CD14-positive monocyte (primary cell): ENCODE measurements at regions not wholly inside any gene's neighbourhood (a gene's known extent, or its start where the extent isn't known, plus 50 kb on each side); places are given as distances from the start of the nearest gene placed in this dataset.

ENCODE experiments used
- DNase-seq, 3 donors: peaks; one replicate each; pipeline ENCODE4 v3.0.0-alpha.2; 2011 to 2022
- H2AFZ ChIP-seq: 2 replicates; pipeline ENCODE4 v1.6.0; 2012; ENCODE audit warnings: mild to moderate bottlenecking, low read depth, low read length, inconsistent platforms; ENCODE audit not compliant: insufficient read depth, poor library complexity, severe bottlenecking
- H3K27ac ChIP-seq, 2 donors: 1 replicate in 1 of 2; 2 replicates in 1 of 2; pipeline ENCODE4 v1.5.1; 2012 to 2013; ENCODE audit warnings: low read length in 2 of 2, control low read depth in 1 of 2, inconsistent platforms in 1 of 2, low read depth in 1 of 2, mild to moderate bottlenecking in 1 of 2
- H3K27me3 ChIP-seq, 2 donors: one replicate each; pipeline versions ENCODE4 v1.6.0 to v1.6.1; 2011 to 2013; ENCODE audit warnings: low read length in 2 of 2; ENCODE audit not compliant: control insufficient read depth in 2 of 2, insufficient read depth in 2 of 2
- H3K36me3 ChIP-seq, 2 donors: replicated peaks in 1 of 2; 1 replicate in 1 of 2; 2 replicates in 1 of 2; pipeline versions ENCODE4 v1.5.1 to v1.6.1; 2012 to 2013; ENCODE audit warnings: low read length in 2 of 2, control low read depth in 1 of 2, inconsistent platforms in 1 of 2, mild to moderate bottlenecking in 1 of 2; ENCODE audit not compliant: insufficient read depth in 2 of 2, control insufficient read depth in 1 of 2
- H3K4me1 ChIP-seq, 2 donors: 1 replicate in 1 of 2; 2 replicates in 1 of 2; pipeline versions ENCODE4 v1.5.1 to v1.6.1; 2012 to 2013; ENCODE audit warnings: low read length in 2 of 2, control low read depth in 1 of 2, inconsistent platforms in 1 of 2, mild to moderate bottlenecking in 1 of 2, moderate library complexity in 1 of 2; ENCODE audit not compliant: insufficient read depth in 2 of 2, control insufficient read depth in 1 of 2
- H3K4me2 ChIP-seq: replicated peaks from 2 replicates; pipeline ENCODE3; 2012; ENCODE audit warnings: low read length, moderate library complexity, mild to moderate bottlenecking; ENCODE audit not compliant: poor library complexity, severe bottlenecking; ENCODE audit errors: extremely low read depth
- H3K4me3 ChIP-seq, 3 experiments: fragments of 200-600 bp in 1 of 3; sonication (generic) in 1 of 3; replicated peaks in 1 of 3; 1 replicate in 2 of 3; 2 replicates in 1 of 3; pipeline ENCODE4 v1.5.1; 2011 to 2013; ENCODE audit warnings: low read length in 3 of 3, mild to moderate bottlenecking in 3 of 3, control low read depth in 2 of 3, low read depth in 2 of 3, inconsistent platforms in 1 of 3, moderate library complexity in 1 of 3
- H3K79me2 ChIP-seq: 2 replicates; pipeline ENCODE4 v1.6.0; 2012; ENCODE audit warnings: mild to moderate bottlenecking, control low read depth, inconsistent platforms, low read length, moderate library complexity; ENCODE audit not compliant: insufficient read depth
- H3K9ac ChIP-seq: 2 replicates; pipeline ENCODE4 v1.6.0; 2017; ENCODE audit warnings: low read length, mild to moderate bottlenecking; ENCODE audit not compliant: insufficient read depth, poor library complexity, severe bottlenecking
- H3K9me3 ChIP-seq, 2 donors: replicated peaks in 1 of 2; 1 replicate in 1 of 2; 2 replicates in 1 of 2; pipeline versions ENCODE4 v1.5.1 to v1.6.1; 2012 to 2013; ENCODE audit warnings: low read length in 2 of 2, control low read depth in 1 of 2; ENCODE audit not compliant: control insufficient read depth in 1 of 2, insufficient read depth in 1 of 2
- H4K20me1 ChIP-seq: 2 replicates; pipeline ENCODE4 v1.6.0; 2012; ENCODE audit warnings: mild to moderate bottlenecking, low read length, control low read depth, moderate library complexity; ENCODE audit not compliant: insufficient read depth
- H3K27ac Mint-ChIP-seq, 7 donors: one replicate each; pipeline ENCODE4 v1.8.0; 2020; ENCODE audit warnings: mild to moderate bottlenecking in 7 of 7, mixed read lengths in 7 of 7, moderate library complexity in 6 of 7, inconsistent platforms in 2 of 7
- H3K27me3 Mint-ChIP-seq, 3 donors: one replicate each; pipeline ENCODE4 v1.8.0; 2021 to 2022; ENCODE audit warnings: low read depth in 3 of 3, mild to moderate bottlenecking in 3 of 3, mixed read lengths in 3 of 3, moderate library complexity in 3 of 3, inconsistent platforms in 1 of 3
- H3K36me3 Mint-ChIP-seq, 2 donors: one replicate each; pipeline ENCODE4 v1.8.0; 2020; ENCODE audit warnings: mixed read lengths in 2 of 2, inconsistent platforms in 1 of 2, mild to moderate bottlenecking in 1 of 2
- H3K4me1 Mint-ChIP-seq: one replicate; pipeline ENCODE4 v1.8.0; 2020; ENCODE audit warnings: mild to moderate bottlenecking, mixed read lengths
- H3K4me3 Mint-ChIP-seq, 2 donors: one replicate each; pipeline ENCODE4 v1.8.0; 2020; ENCODE audit warnings: mild to moderate bottlenecking in 2 of 2, mixed read lengths in 2 of 2, moderate library complexity in 1 of 2
- H3K9me3 Mint-ChIP-seq, 7 donors: one replicate each; pipeline ENCODE4 v1.8.0; 2020 to 2022; ENCODE audit warnings: mixed read lengths in 7 of 7, mild to moderate bottlenecking in 6 of 7, moderate library complexity in 6 of 7, inconsistent platforms in 2 of 7
- WGBS: methylation state at CpG from one replicate; pipeline ENCODE4 v1.1.5; 2013; ENCODE audit warnings: missing lambda C conversion rate; ENCODE audit not compliant: insufficient coverage; 5-methylcytosine and 5-hydroxymethylcytosine counted together
- intact Hi-C, 2 donors: fragments of 100-400 bp; cut with micrococcal nuclease; formaldehyde crosslinking; loops; one replicate each; pipeline versions ENCODE4 v1.15.0 to v1.15.1; 2023
- TF ChIP-seq, protein P1 (sequence below): fragments of 200-600 bp; IDR thresholded peaks from one replicate; pipeline ENCODE4 v1.8.0; 2022; ENCODE audit warnings: antibody characterized with exemption, mild to moderate bottlenecking

DNA sequence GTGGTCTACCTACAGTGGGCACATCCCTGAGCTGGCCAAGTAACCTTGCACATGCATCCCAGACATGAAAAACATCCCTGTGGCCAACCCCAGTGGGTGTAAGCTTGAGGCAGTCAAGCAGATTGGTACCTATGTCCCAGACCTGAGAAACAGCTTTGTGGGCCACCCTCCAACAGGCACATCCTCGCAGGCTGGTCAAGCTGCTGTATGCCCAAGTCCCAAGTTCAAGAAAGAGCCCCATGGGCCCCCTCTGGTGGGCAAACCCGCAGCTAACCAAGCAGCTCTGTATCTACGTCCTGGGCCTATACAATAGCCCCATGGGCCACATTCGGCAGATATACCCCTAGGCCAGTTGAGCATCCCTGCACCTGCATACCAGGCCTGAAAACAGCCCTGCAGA is 186.3 kb upstream of the GPR149 start:
- H3K27me3 ChIP-seq, result no peaks in the 10 kb centered on the region
- H3K9ac ChIP-seq, result no peak overlapping the region
- H4K20me1 ChIP-seq, result no peaks in the 10 kb centered on the region
- Mint-ChIP-seq H3K36me3 (no peaks in the 10 kb centered on the region), H3K4me3 (no peak overlapping the region), H3K9me3 (peaks cover 23 to 36% (median 30%) of the 10 kb centered on the region in 7 donors), H3K27me3 (no peaks in the 10 kb centered on the region), H3K27ac (no peak overlapping the region), H3K4me1 (no peaks in the 10 kb centered on the region)
- WGBS, result 92% methylated on average over 4 of the region's 4 CpGs
- intact Hi-C loops, result no loop called here
- no peak overlapping the region for H2AFZ ChIP-seq
- no peak for DNase-seq
- H3K79me2 ChIP-seq, result no peaks in the 10 kb centered on the region
- TF ChIP-seq, protein P1, sequence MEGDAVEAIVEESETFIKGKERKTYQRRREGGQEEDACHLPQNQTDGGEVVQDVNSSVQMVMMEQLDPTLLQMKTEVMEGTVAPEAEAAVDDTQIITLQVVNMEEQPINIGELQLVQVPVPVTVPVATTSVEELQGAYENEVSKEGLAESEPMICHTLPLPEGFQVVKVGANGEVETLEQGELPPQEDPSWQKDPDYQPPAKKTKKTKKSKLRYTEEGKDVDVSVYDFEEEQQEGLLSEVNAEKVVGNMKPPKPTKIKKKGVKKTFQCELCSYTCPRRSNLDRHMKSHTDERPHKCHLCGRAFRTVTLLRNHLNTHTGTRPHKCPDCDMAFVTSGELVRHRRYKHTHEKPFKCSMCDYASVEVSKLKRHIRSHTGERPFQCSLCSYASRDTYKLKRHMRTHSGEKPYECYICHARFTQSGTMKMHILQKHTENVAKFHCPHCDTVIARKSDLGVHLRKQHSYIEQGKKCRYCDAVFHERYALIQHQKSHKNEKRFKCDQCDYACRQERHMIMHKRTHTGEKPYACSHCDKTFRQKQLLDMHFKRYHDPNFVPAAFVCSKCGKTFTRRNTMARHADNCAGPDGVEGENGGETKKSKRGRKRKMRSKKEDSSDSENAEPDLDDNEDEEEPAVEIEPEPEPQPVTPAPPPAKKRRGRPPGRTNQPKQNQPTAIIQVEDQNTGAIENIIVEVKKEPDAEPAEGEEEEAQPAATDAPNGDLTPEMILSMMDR, result no peak
- no peaks in the 10 kb centered on the region for H3K4me1 ChIP-seq
- H3K4me3 ChIP-seq, result no peak overlapping the region
- H3K27ac ChIP-seq, result no peak overlapping the region
- H3K9me3 ChIP-seq, result peaks cover 12 to 24% of the 10 kb centered on the region in 2 donors
- no peaks in the 10 kb centered on the region for H3K36me3 ChIP-seq
- no peak overlapping the region for H3K4me2 ChIP-seq

DNA sequence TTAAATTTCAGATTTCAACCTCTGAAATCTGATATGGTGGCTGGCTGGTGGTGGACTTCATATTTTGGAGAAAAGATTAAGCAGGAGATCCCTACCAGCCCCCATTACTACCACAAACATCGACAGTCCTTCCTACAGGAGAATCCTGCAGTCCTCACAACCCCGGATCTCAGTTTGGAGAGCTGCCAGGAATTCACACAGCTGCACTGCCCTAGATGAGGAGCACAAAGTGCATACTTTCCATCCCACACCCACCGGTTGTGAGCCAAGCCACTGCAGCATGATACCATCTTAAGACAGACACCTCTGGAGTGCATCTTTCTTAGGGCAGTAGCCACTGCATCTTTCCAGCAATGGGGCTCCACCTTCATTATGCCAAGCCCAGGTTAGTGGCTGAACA is 185.5 kb upstream of the GPR149 start:
- no peaks in the 10 kb centered on the region for H3K79me2 ChIP-seq
- H3K9me3 ChIP-seq, result peaks cover 12 to 24% of the 10 kb centered on the region in 2 donors
- intact Hi-C loops, result no loop called here
- Mint-ChIP-seq H3K4me1 (no peaks in the 10 kb centered on the region), H3K36me3 (no peaks in the 10 kb centered on the region), H3K27ac (no peak overlapping the region), H3K9me3 (peaks cover 17 to 29% (median 24%) of the 10 kb centered on the region in 7 donors), H3K27me3 (no peaks in the 10 kb centered on the region), H3K4me3 (no peak overlapping the region)
- no peaks in the 10 kb centered on the region for H3K27me3 ChIP-seq
- H3K27ac ChIP-seq, result no peak overlapping the region
- 86% methylated on average over 1 of the region's 3 CpGs for WGBS
- no peak overlapping the region for H3K9ac ChIP-seq
- H4K20me1 ChIP-seq, result no peaks in the 10 kb centered on the region
- TF ChIP-seq, protein P1, result no peak
- no peak overlapping the region for H3K4me3 ChIP-seq
- H3K4me2 ChIP-seq, result no peak overlapping the region
- no peak overlapping the region for H2AFZ ChIP-seq
- H3K4me1 ChIP-seq, result no peaks in the 10 kb centered on the region
- no peak for DNase-seq
- H3K36me3 ChIP-seq, result no peaks in the 10 kb centered on the region
